OCI-LY1 (cell line): ENCODE measurements at regions not wholly inside any gene's neighbourhood (a gene's known extent, or its start where the extent isn't known, plus 50 kb on each side); places are given as distances from the start of the nearest gene placed in this dataset.

ENCODE experiments used
- H2AFZ ChIP-seq: fragments of 200-600 bp; sonication (generic), shearing (Covaris generic); 2 replicates; pipeline ENCODE4 v1.6.0; 2014; ENCODE audit warnings: antibody characterized with exemption, mild to moderate bottlenecking, low read length
- H3F3A ChIP-seq: fragments of 200-600 bp; sonication (generic), shearing (Covaris generic); 2 replicates; pipeline ENCODE4 v1.6.0; 2014; ENCODE audit warnings: mild to moderate bottlenecking, antibody characterized with exemption, low read length, moderate library complexity; ENCODE audit not compliant: insufficient read depth
- H3K27ac ChIP-seq: fragments of 200-600 bp; sonication (generic); 2 replicates; pipeline ENCODE4 v1.5.1; 2014; ENCODE audit warnings: low read length, mixed run types, mild to moderate bottlenecking, low read depth; ENCODE audit not compliant: poor library complexity, severe bottlenecking
- H3K27me3 ChIP-seq: fragments of 200-600 bp; sonication (generic); 2 replicates; pipeline ENCODE4 v1.6.0; 2014; ENCODE audit warnings: antibody characterized with exemption, mild to moderate bottlenecking, low read length, moderate library complexity; ENCODE audit not compliant: insufficient read depth
- H3K36me3 ChIP-seq: fragments of 200-600 bp; sonication (generic); 2 replicates; pipeline ENCODE4 v1.6.1; 2014; ENCODE audit warnings: mild to moderate bottlenecking, antibody characterized with exemption, low read length, moderate library complexity, mixed read lengths; ENCODE audit not compliant: insufficient read depth
- H3K4me1 ChIP-seq: fragments of 200-600 bp; sonication (generic); 2 replicates; pipeline ENCODE4 v1.5.1; 2014; ENCODE audit warnings: mild to moderate bottlenecking, low read length, moderate library complexity; ENCODE audit not compliant: insufficient read depth, severe bottlenecking
- H3K4me2 ChIP-seq: fragments of 200-600 bp; sonication (generic), shearing (Covaris generic); 2 replicates; pipeline ENCODE4 v1.6.1; 2014; ENCODE audit warnings: low read length
- H3K4me3 ChIP-seq: fragments of 200-600 bp; sonication (generic); 2 replicates; pipeline ENCODE4 v1.5.1; 2014; ENCODE audit warnings: low read length, low read depth, mild to moderate bottlenecking, mixed read lengths; ENCODE audit not compliant: poor library complexity, severe bottlenecking
- H3K79me2 ChIP-seq: fragments of 200-600 bp; shearing (Covaris generic); 2 replicates; pipeline ENCODE4 v1.6.1; 2016; ENCODE audit warnings: mixed run types, low read length, mixed read lengths; ENCODE audit not compliant: insufficient read depth
- H3K9ac ChIP-seq: fragments of 200-600 bp; sonication (generic), shearing (Covaris generic); 2 replicates; pipeline ENCODE4 v1.6.1; 2014; ENCODE audit warnings: mild to moderate bottlenecking, low read length, mixed read lengths
- H3K9me2 ChIP-seq: fragments of 200-600 bp; sonication (generic), shearing (Covaris generic); 2 replicates; pipeline ENCODE4 v1.6.1; 2014; ENCODE audit warnings: low read depth, mild to moderate bottlenecking, low read length, mixed read lengths
- H3K9me3 ChIP-seq: fragments of 200-600 bp; shearing (Covaris generic); 2 replicates; pipeline ENCODE4 v1.6.1; 2014; ENCODE audit warnings: low read length, mixed read lengths
- H4K20me1 ChIP-seq: fragments of 200-600 bp; sonication (generic), shearing (Covaris generic); 2 replicates; pipeline ENCODE4 v1.6.0; 2016; ENCODE audit warnings: mild to moderate bottlenecking, low read length; ENCODE audit not compliant: insufficient read depth
- CTCF ChIP-seq: fragments of 200-600 bp; sonication (generic), shearing (Covaris generic); IDR thresholded peaks from 2 replicates; pipeline ENCODE4 v1.5.1; 2017; ENCODE audit warnings: mild to moderate bottlenecking, antibody characterized with exemption, low read length, moderate library complexity, mixed read lengths
- EZH2 ChIP-seq: fragments of 200-600 bp; sonication (generic), shearing (Covaris generic); IDR thresholded peaks from 2 replicates; pipeline ENCODE4 v1.8.0; 2017; ENCODE audit warnings: borderline replicate concordance, mixed run types, mild to moderate bottlenecking, antibody characterized with exemption, low read length, moderate library complexity, mixed read lengths

DNA sequence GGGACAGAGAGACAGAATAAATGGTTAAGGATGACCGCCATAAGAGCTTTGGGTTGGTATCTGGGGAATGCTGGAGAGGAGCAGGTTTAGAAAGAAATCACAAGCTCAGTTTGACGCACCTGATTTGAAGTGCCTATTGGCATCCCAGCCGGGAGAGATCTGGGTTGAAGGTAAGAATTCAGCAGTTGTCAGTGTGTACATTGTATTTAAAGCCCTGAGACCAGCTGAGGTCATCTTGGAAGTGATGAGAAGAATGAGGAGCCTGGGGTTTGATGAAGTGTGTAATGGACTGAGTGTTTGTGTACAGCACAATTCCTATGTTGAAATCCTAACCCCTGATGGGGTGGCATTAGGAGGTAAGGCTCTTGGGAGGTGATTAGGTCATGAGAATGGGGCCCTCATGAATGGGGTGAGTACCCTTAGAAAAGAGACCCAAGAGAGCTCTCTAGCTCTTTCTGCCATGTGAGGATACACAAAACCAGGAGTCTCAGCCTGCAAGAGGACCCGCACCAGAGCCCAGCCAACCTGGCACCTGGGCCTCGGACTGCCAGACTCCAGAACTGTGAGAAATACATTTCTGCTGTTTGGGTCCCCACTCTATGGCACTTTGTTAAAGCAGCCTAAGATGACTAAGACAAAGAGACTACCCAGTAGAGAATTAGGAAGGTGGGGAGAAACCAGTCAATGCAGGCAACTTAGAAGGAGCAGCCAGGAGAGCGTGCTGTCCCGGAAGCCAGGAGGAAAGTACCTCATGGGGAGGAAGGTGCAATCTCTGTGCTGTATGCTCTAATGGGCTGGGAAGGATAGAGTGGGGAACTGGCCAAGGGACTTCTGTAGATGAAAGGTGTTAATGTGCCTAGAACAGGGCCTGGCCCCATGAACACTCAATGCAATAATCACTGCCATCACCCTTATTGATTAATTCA lies 133.7 kb upstream of the SLC24A3 start:
- TF ChIP-seq CTCF = no peak
- no peak for TF ChIP-seq EZH2
- H2AFZ ChIP-seq = no peak overlapping the region

DNA sequence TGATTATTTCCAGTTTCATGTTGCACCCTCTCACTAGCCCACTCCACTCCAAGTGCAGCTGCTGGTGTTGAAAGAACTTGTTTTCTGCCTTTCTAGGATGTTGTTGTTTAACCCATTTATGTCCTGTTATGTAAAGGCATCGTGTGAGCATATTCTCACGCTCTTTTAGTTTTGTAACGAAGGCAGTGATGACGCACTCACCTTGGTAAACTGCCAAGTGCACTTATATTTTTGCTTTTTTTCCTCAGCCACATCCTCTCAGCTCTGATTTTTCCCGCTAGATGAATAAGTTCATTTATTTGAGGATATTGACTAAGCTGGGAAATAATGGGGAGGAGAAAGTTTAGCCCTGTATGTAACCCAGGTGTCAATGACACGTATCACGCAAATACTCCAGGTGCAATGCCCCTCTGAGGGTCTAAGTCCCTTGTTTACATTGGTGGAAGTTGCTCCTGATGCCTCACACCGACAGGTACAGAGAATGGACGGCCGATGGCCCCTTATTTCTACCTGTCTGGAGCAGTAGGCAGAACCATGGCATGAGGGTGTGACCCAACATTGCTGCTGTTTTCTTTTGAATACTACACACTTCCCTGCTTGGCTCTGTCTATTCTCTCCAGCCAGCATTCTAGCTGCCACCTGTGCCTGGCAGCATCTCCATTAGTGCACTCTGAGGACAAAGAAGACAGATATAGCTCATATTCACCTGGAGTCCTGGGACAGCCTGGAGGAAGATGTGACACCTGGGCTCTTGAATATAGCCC lies 132.7 kb upstream of the SLC24A3 start:
- Histone ChIP-seq H3K9me3 (no peaks in the 10 kb centered on the region), H3K79me2 (no peaks in the 10 kb centered on the region), H3F3A (no peaks in the 10 kb centered on the region), H3K4me2 (no peak overlapping the region), H2AFZ (no peak overlapping the region), H3K9ac (no peak overlapping the region), H3K4me1 (no peaks in the 10 kb centered on the region), H3K27ac (no peak overlapping the region), H4K20me1 (no peaks in the 10 kb centered on the region), H3K27me3 (no peaks in the 10 kb centered on the region), H3K36me3 (no peaks in the 10 kb centered on the region), H3K4me3 (no peak overlapping the region), H3K9me2 (no peaks in the 10 kb centered on the region)
- no peak for TF ChIP-seq CTCF
- no peak for TF ChIP-seq EZH2

More for the DNA sequence above, 133.7 kb upstream of the SLC24A3 start:
- Histone ChIP-seq H3K27ac (no peak overlapping the region), H3K4me1 (no peaks in the 10 kb centered on the region), H3K36me3 (no peaks in the 10 kb centered on the region), H3K4me3 (no peak overlapping the region), H3F3A (no peaks in the 10 kb centered on the region), H4K20me1 (no peaks in the 10 kb centered on the region), H3K4me2 (no peak overlapping the region), H3K9me3 (no peaks in the 10 kb centered on the region), H3K9ac (no peak overlapping the region), H3K79me2 (no peaks in the 10 kb centered on the region), H3K27me3 (no peaks in the 10 kb centered on the region), H3K9me2 (no peaks in the 10 kb centered on the region)

DNA sequence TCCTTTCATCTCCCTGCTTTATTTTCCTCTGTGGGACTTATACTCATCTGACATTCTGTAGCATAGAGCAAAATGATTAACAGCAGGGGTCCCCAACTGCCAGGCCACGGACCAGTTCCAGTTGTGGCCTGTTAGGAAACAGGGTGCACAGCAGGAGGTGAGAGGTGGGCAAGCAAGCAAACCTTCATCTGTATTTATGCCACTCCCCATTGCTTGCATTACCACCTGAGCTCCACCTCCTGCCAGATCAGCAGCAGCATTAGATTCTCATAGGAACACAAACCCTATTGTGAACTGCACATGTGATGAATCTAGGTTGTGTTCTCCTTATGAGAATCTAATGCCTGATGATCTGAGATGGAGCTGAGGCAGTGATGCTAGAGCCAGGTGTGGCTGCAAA lies 130.5 kb upstream of the SLC24A3 start:
- no peaks in the 10 kb centered on the region for H4K20me1 ChIP-seq
- H3K27me3 ChIP-seq = no peaks in the 10 kb centered on the region
- H3K27ac ChIP-seq = no peak overlapping the region
- H3K4me3 ChIP-seq = no peak overlapping the region
- H3K36me3 ChIP-seq = no peaks in the 10 kb centered on the region
- H2AFZ ChIP-seq = no peak overlapping the region
- no peaks in the 10 kb centered on the region for H3K9me3 ChIP-seq
- no peak overlapping the region for H3K4me2 ChIP-seq
- no peaks in the 10 kb centered on the region for H3K79me2 ChIP-seq
- no peak overlapping the region for H3K9ac ChIP-seq
- TF ChIP-seq EZH2 (no peak), CTCF (no peak)
- H3F3A ChIP-seq = no peaks in the 10 kb centered on the region
- no peaks in the 10 kb centered on the region for H3K4me1 ChIP-seq
- H3K9me2 ChIP-seq = no peaks in the 10 kb centered on the region
